ENCODE measurements at regions not wholly inside any gene's neighbourhood (a gene's known extent, or its start where the extent isn't known, plus 50 kb on each side); places are given as distances from the start of the nearest gene placed in this dataset.

GRCh38 chr13:111627596-111627995 lies 307.2 kb downstream of the TEX29 start:
- TF ChIP-seq CTCF (optimal IDR thresholded peaks at IDR 0.05 in 1 of 3, IDR thresholded peaks at IDR 0.05 in 1 of 3, conservative IDR thresholded peaks at IDR 0.05 in 1 of 3; ENCODE audit: extremely low read depth in 1 of 3, insufficient read depth in 2 of 3, low read length in 3 of 3) = no peak
- TF ChIP-seq EZH2 (IDR thresholded peaks at IDR 0.05; ENCODE audit: low read length) = no peak

Measured in keratinocyte (primary cell).